ENCODE measurements at regions not wholly inside any gene's neighbourhood (a gene's known extent, or its start where the extent isn't known, plus 50 kb on each side); places are given as distances from the start of the nearest gene placed in this dataset.

- TF ChIP-seq CTCF (IDR thresholded peaks at IDR 0.05) (no peak), POLR2AphosphoS5 (IDR thresholded peaks at IDR 0.05) (no peak), EP300 (IDR thresholded peaks at IDR 0.05) (no peak), POLR2A (IDR thresholded peaks at IDR 0.05) (no peak)
These were observed 107.0 kb downstream of the KCNF1 start for GRCh38 chr2:11018651-11019185.
